ENCODE measurements at regions not wholly inside any gene's neighbourhood (a gene's known extent, or its start where the extent isn't known, plus 50 kb on each side); places are given as distances from the start of the nearest gene placed in this dataset.

GRCh38 chr5:3828761-3829160 is 233.1 kb downstream of the IRX1 start:
- TF ChIP-seq CTCF (IDR thresholded peaks at IDR 0.05) (no peak), POLR2A (IDR thresholded peaks at IDR 0.05) (no peak)

Measured in ovary (tissue), 3 donors.